ENCODE measurements at regions not wholly inside any gene's neighbourhood (a gene's known extent, or its start where the extent isn't known, plus 50 kb on each side); places are given as distances from the start of the nearest gene placed in this dataset.

- TF ChIP-seq REPIN1 (tag by site-specific recombination; IDR thresholded peaks at IDR 0.05; ENCODE audit: low read depth) = no peak
- TF ChIP-seq ZSCAN30 (tag by site-specific recombination; IDR thresholded peaks at IDR 0.05) = no peak
- TF ChIP-seq ZNF473 (tag by site-specific recombination; IDR thresholded peaks at IDR 0.05) = no peak
- TF ChIP-seq ZNF155 (tag by site-specific recombination; IDR thresholded peaks at IDR 0.05) = no peak
- H3K27ac ChIP-seq (ENCODE audit: extremely low read depth, low read depth, low read length) = no peak overlapping the region
- CTCF ChIA-PET = no interaction called here
- H3K4me3 ChIP-seq (ENCODE audit: low read depth, low read length) = no peak overlapping the region
- POLR2A ChIA-PET = no interaction called here
- H3K9me3 ChIP-seq (ENCODE audit: control insufficient read depth, insufficient read depth, low read depth, low read length) = no peaks in the 10 kb centered on the region
- no peaks in the 10 kb centered on the region for H3K4me1 ChIP-seq (ENCODE audit: control insufficient read depth, insufficient read depth, low read length)
- H3K36me3 ChIP-seq (ENCODE audit: control insufficient read depth in 2 of 2, insufficient read depth in 1 of 2, low read length in 2 of 2) = no peaks in the 10 kb centered on the region
Measured at GRCh38 chr2:22694300-22694699, 690.7 kb upstream of the KLHL29 start.

GRCh38 chr2:22694856-22695255, 690.1 kb upstream of the KLHL29 start:
- H3K36me3 ChIP-seq (ENCODE audit: control insufficient read depth in 2 of 2, insufficient read depth in 1 of 2, low read length in 2 of 2) = no peaks in the 10 kb centered on the region
- no peaks in the 10 kb centered on the region for H3K4me1 ChIP-seq (ENCODE audit: control insufficient read depth, insufficient read depth, low read length)
- H3K4me3 ChIP-seq (ENCODE audit: low read depth, low read length) = no peak overlapping the region
- TF ChIP-seq ZNF362 (tag by site-specific recombination; IDR thresholded peaks at IDR 0.05) (no peak), KLF7 (tag by site-specific recombination; IDR thresholded peaks at IDR 0.05; ENCODE audit: borderline replicate concordance) (no peak), ZNF449 (tag by site-specific recombination; IDR thresholded peaks at IDR 0.05) (no peak), BCL6B (tag by site-specific recombination; IDR thresholded peaks at IDR 0.05) (no peak), ZNF777 (tag by site-specific recombination; IDR thresholded peaks at IDR 0.05; ENCODE audit: borderline replicate concordance) (no peak), REST (tag by site-specific recombination; IDR thresholded peaks at IDR 0.05) (no peak), ZNF266 (tag by site-specific recombination; IDR thresholded peaks at IDR 0.05; ENCODE audit: low read depth) (no peak), PBX3 (CRISPR knock-in tag; IDR thresholded peaks at IDR 0.05) (no peak), ZNF549 (tag by site-specific recombination; IDR thresholded peaks at IDR 0.05) (no peak), ZNF548 (tag by site-specific recombination; IDR thresholded peaks at IDR 0.05) (no peak), ZNF596 (tag by site-specific recombination; IDR thresholded peaks at IDR 0.05) (no peak), ZFP3 (tag by site-specific recombination; IDR thresholded peaks at IDR 0.05; ENCODE audit: low read depth) (no peak), ZNF544 (tag by site-specific recombination; IDR thresholded peaks at IDR 0.05) (no peak), IKZF3 (tag by site-specific recombination; IDR thresholded peaks at IDR 0.05) (no peak), BCL11B (tag by site-specific recombination; IDR thresholded peaks at IDR 0.05; ENCODE audit: low read depth) (no peak), ZNF23 (tag by site-specific recombination; IDR thresholded peaks at IDR 0.05; ENCODE audit: borderline replicate concordance) (no peak), GLI4 (tag by site-specific recombination; IDR thresholded peaks at IDR 0.05) (no peak), YY2 (tag by site-specific recombination; IDR thresholded peaks at IDR 0.05) (no peak), ZNF423 (tag by site-specific recombination; IDR thresholded peaks at IDR 0.05) (no peak)
- ChIA-PET POLR2A (no interaction called here), CTCF (interaction anchor here (0.6 kb wide), 1 partner anchor 1732 kb away, joined by 3 read pairs; no protein-coding TSS in a partner anchor)
- H3K27ac ChIP-seq (ENCODE audit: extremely low read depth, low read depth, low read length) = no peak overlapping the region
- H3K9me3 ChIP-seq (ENCODE audit: control insufficient read depth, insufficient read depth, low read depth, low read length) = no peaks in the 10 kb centered on the region

All from HEK293 (cell line).